ENCODE measurements at regions not wholly inside any gene's neighbourhood (a gene's known extent, or its start where the extent isn't known, plus 50 kb on each side); places are given as distances from the start of the nearest gene placed in this dataset.
A peak's percentile ranks its signal among the peaks of the same experiment; 100 is the strongest.

- no peak overlapping the region for H3K4me3 ChIP-seq (ENCODE audit: control insufficient read depth, low read depth, low read length)
- peak; percentile 76 for DNase-seq (ENCODE audit: low read depth)
- TF ChIP-seq, protein P1, sequence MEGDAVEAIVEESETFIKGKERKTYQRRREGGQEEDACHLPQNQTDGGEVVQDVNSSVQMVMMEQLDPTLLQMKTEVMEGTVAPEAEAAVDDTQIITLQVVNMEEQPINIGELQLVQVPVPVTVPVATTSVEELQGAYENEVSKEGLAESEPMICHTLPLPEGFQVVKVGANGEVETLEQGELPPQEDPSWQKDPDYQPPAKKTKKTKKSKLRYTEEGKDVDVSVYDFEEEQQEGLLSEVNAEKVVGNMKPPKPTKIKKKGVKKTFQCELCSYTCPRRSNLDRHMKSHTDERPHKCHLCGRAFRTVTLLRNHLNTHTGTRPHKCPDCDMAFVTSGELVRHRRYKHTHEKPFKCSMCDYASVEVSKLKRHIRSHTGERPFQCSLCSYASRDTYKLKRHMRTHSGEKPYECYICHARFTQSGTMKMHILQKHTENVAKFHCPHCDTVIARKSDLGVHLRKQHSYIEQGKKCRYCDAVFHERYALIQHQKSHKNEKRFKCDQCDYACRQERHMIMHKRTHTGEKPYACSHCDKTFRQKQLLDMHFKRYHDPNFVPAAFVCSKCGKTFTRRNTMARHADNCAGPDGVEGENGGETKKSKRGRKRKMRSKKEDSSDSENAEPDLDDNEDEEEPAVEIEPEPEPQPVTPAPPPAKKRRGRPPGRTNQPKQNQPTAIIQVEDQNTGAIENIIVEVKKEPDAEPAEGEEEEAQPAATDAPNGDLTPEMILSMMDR (conservative IDR thresholded peaks at IDR 0.05; ENCODE audit: control insufficient read depth, insufficient read depth, low read depth, low read length): no peak
These were observed 883.3 kb downstream of the TRIML1 start for GRCh38 chr4:189022440-189023035.

DNA sequence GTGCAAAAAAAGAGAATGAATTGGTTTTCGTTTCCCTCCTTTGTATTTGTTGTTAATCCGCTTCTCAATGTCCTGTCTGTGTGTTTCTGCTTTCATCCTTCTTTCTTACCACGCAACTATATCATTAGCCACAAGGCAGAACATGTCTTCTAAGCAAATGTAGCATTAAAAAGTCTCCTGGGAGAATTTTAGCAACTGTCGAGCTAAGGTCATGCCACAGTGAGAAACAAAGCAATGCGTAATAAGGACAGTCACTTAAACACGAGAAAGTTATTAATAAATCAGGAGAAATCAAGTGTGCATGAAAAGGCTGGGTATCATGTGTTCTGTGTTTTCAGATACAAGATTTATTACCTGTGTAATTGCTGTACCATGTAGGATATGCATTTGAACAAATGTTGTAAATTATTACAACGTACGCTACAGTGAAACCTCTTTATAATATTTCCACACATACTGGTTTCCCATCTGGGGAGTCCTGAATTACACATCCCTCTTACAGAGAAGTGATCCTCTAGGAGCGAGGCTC, 890.8 kb downstream of the TRIML1 start:
- TF ChIP-seq, protein P1 (conservative IDR thresholded peaks at IDR 0.05; ENCODE audit: control insufficient read depth, insufficient read depth, low read depth, low read length): no peak
- DNase-seq (ENCODE audit: low read depth): no peak
- H3K4me3 ChIP-seq (ENCODE audit: control insufficient read depth, low read depth, low read length): no peak overlapping the region

- H3K4me3 ChIP-seq (ENCODE audit: control insufficient read depth, low read depth, low read length): no peak overlapping the region
- TF ChIP-seq, protein P1 (conservative IDR thresholded peaks at IDR 0.05; ENCODE audit: control insufficient read depth, insufficient read depth, low read depth, low read length): no peak
- no peak for DNase-seq (ENCODE audit: low read depth)
These were observed 893.5 kb downstream of the TRIML1 start for GRCh38 chr4:189032606-189033338.

GRCh38 chr4:189033801-189034347, 894.6 kb downstream of the TRIML1 start:
- TF ChIP-seq, protein P1 (conservative IDR thresholded peaks at IDR 0.05; ENCODE audit: control insufficient read depth, insufficient read depth, low read depth, low read length): no peak
- DNase-seq (ENCODE audit: low read depth): no peak
- H3K4me3 ChIP-seq (ENCODE audit: control insufficient read depth, low read depth, low read length): no peak overlapping the region

- no peak for DNase-seq (ENCODE audit: low read depth)
- TF ChIP-seq, protein P1 (conservative IDR thresholded peaks at IDR 0.05; ENCODE audit: control insufficient read depth, insufficient read depth, low read depth, low read length): no peak
- H3K4me3 ChIP-seq (ENCODE audit: control insufficient read depth, low read depth, low read length): no peak overlapping the region
These were observed 895.9 kb downstream of the TRIML1 start for GRCh38 chr4:189035091-189035490.

DNA sequence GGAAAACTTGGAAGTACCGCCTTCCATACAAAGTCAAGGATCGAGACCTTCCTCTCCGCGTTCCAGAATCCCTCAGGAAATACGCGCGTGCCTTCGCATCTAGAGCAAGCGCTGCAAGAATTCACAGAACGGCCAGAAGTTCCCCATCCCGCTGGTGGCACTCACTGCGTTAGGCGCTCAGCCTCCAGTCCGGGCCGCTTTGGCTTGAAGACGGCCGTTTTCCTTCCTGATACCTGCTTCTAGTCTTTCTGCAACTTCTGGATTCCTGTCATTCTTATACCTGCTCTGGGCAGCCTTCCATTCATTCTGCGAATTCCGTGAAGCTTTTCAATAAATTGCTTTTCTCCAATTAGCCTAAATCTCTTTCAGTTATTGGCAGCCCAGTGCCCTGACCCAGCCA, 896.4 kb downstream of the TRIML1 start:
- TF ChIP-seq, protein P1 (conservative IDR thresholded peaks at IDR 0.05; ENCODE audit: control insufficient read depth, insufficient read depth, low read depth, low read length): no peak
- no peak for DNase-seq (ENCODE audit: low read depth)
- no peak overlapping the region for H3K4me3 ChIP-seq (ENCODE audit: control insufficient read depth, low read depth, low read length)
